ENCODE measurements at regions not wholly inside any gene's neighbourhood (a gene's known extent, or its start where the extent isn't known, plus 50 kb on each side); places are given as distances from the start of the nearest gene placed in this dataset.

GRCh38 chr4:3707423-3708102 is 58.6 kb upstream of the ADRA2C start:
- TF ChIP-seq POLR2A (IDR thresholded peaks at IDR 0.05) (no peak), EP300 (IDR thresholded peaks at IDR 0.05) (no peak), POLR2AphosphoS5 (IDR thresholded peaks at IDR 0.05) (no peak), CTCF (IDR thresholded peaks at IDR 0.05) (no peak)

Measured in sigmoid colon (tissue), 4 donors.